Endodermal cell (in vitro differentiated cells): ENCODE measurements at regions not wholly inside any gene's neighbourhood (a gene's known extent, or its start where the extent isn't known, plus 50 kb on each side); places are given as distances from the start of the nearest gene placed in this dataset.

Source experiments
- DNase-seq: peaks from one replicate; pipeline ENCODE4 v3.0.0-alpha.2; 2017
- H3K27ac ChIP-seq: 2 replicates; pipeline ENCODE4 v1.5.1; 2013; ENCODE audit warnings: mild to moderate bottlenecking, low read depth, low read length, moderate library complexity
- H3K27me3 ChIP-seq: 2 replicates; pipeline ENCODE4 v1.6.1; 2013; ENCODE audit warnings: mild to moderate bottlenecking, low read length, moderate library complexity; ENCODE audit not compliant: insufficient read depth, control insufficient read depth, poor library complexity, severe bottlenecking
- H3K36me3 ChIP-seq: 2 replicates; pipeline ENCODE4 v1.7.0; 2013; ENCODE audit warnings: mild to moderate bottlenecking, low read length, moderate library complexity; ENCODE audit not compliant: control insufficient read depth, insufficient read depth
- H3K4me1 ChIP-seq: one replicate; pipeline ENCODE4 v1.7.0; 2013; ENCODE audit warnings: low read length; ENCODE audit not compliant: control insufficient read depth, insufficient read depth
- H3K4me3 ChIP-seq: 2 replicates; pipeline ENCODE4 v1.5.1; 2013; ENCODE audit warnings: mild to moderate bottlenecking, low read length, moderate library complexity
- H3K9ac ChIP-seq: 2 replicates; pipeline ENCODE4 v1.6.1; 2013; ENCODE audit warnings: mild to moderate bottlenecking, low read length, moderate library complexity; ENCODE audit not compliant: poor library complexity, severe bottlenecking; ENCODE audit errors: extremely low read depth
- H3K9me3 ChIP-seq: 2 replicates; pipeline ENCODE4 v1.6.1; 2013; ENCODE audit warnings: mild to moderate bottlenecking, low read length, moderate library complexity; ENCODE audit not compliant: control insufficient read depth
- H3K27ac Mint-ChIP-seq: 2 replicates; pipeline ENCODE4 v1.8.0; 2020; ENCODE audit warnings: mixed read lengths
- H3K27me3 Mint-ChIP-seq: 2 replicates; pipeline ENCODE4 v1.8.0; 2021; ENCODE audit warnings: mild to moderate bottlenecking, mixed read lengths; ENCODE audit not compliant: insufficient read depth
- H3K36me3 Mint-ChIP-seq: 2 replicates; pipeline ENCODE4 v1.8.0; 2020; ENCODE audit warnings: low read depth, mixed read lengths
- H3K4me1 Mint-ChIP-seq: 2 replicates; pipeline ENCODE4 v1.8.0; 2020; ENCODE audit warnings: mixed read lengths
- H3K4me3 Mint-ChIP-seq: 2 replicates; pipeline ENCODE4 v1.8.0; 2020; ENCODE audit warnings: mild to moderate bottlenecking, moderate library complexity, mixed read lengths
- H3K9me3 Mint-ChIP-seq: 2 replicates; pipeline ENCODE4 v1.8.0; 2020; ENCODE audit warnings: mild to moderate bottlenecking, mixed read lengths
- CTCF ChIP-seq: fragments of 200-600 bp; sonication (generic); conservative IDR thresholded peaks from 2 replicates; pipeline ENCODE4 v1.5.0; 2021; ENCODE audit warnings: antibody characterized with exemption, mild to moderate bottlenecking
- WGBS, 2 experiments: methylation state at CpG; one replicate each; pipeline versions ENCODE4 v1.1.5 to v1.1.7; 2013; ENCODE audit warnings: missing lambda C conversion rate in 2 of 2, mixed read lengths in 1 of 2; ENCODE audit not compliant: insufficient coverage in 1 of 2, insufficient read length in 1 of 2; 5-methylcytosine and 5-hydroxymethylcytosine counted together

- Mint-ChIP-seq H3K9me3 (no peaks in the 10 kb centered on the region), H3K27me3 (no peaks in the 10 kb centered on the region), H3K4me1 (no peaks in the 10 kb centered on the region), H3K4me3 (no peak overlapping the region), H3K27ac (no peak overlapping the region), H3K36me3 (no peaks in the 10 kb centered on the region)
- TF ChIP-seq CTCF = no peak
- Histone ChIP-seq H3K9me3 (no peaks in the 10 kb centered on the region), H3K4me1 (no peaks in the 10 kb centered on the region), H3K27me3 (no peaks in the 10 kb centered on the region), H3K27ac (no peak overlapping the region), H3K9ac (no peak overlapping the region), H3K4me3 (no peak overlapping the region), H3K36me3 (no peaks in the 10 kb centered on the region)
- WGBS, 2 experiments = 57% methylated on average over 1 of the region's 1 CpG; no CpG with 5 or more reads in 1 of the 2 experiments
- no peak for DNase-seq
These were observed 250.9 kb upstream of the JAG1 start for GRCh38 chr20:10924644-10925201.

GRCh38 chr20:10925767-10926166 lies 252.0 kb upstream of the JAG1 start:
- no peaks in the 10 kb centered on the region for H3K9me3 Mint-ChIP-seq
- no peak for DNase-seq
- Histone ChIP-seq H3K9me3 (no peaks in the 10 kb centered on the region), H3K9ac (no peak overlapping the region), H3K4me3 (no peak overlapping the region), H3K4me1 (no peaks in the 10 kb centered on the region), H3K27me3 (no peaks in the 10 kb centered on the region), H3K36me3 (no peaks in the 10 kb centered on the region), H3K27ac (no peak overlapping the region)
- H3K4me1 Mint-ChIP-seq = no peaks in the 10 kb centered on the region
- H3K36me3 Mint-ChIP-seq = no peaks in the 10 kb centered on the region
- 50 to 63% methylated on average over 2 to 3 of the region's 3 CpGs for WGBS, 2 experiments
- H3K4me3 Mint-ChIP-seq = no peak overlapping the region
- TF ChIP-seq CTCF = no peak
- H3K27ac Mint-ChIP-seq = no peak overlapping the region
- H3K27me3 Mint-ChIP-seq = peaks cover 2% of the 10 kb centered on the region

GRCh38 chr20:10927011-10927583 lies 253.3 kb upstream of the JAG1 start:
- no peaks in the 10 kb centered on the region for H3K36me3 Mint-ChIP-seq
- no peaks in the 10 kb centered on the region for H3K9me3 Mint-ChIP-seq
- no peak overlapping the region for H3K27ac Mint-ChIP-seq
- Histone ChIP-seq H3K4me1 (no peaks in the 10 kb centered on the region), H3K4me3 (no peak overlapping the region), H3K9me3 (no peaks in the 10 kb centered on the region), H3K36me3 (no peaks in the 10 kb centered on the region), H3K27ac (no peak overlapping the region), H3K9ac (no peak overlapping the region), H3K27me3 (no peaks in the 10 kb centered on the region)
- H3K27me3 Mint-ChIP-seq = peaks cover 2% of the 10 kb centered on the region
- H3K4me3 Mint-ChIP-seq = no peak overlapping the region
- H3K4me1 Mint-ChIP-seq = no peaks in the 10 kb centered on the region
- DNase-seq = no peak
- 91 to 98% methylated on average over 4 to 5 of the region's 5 CpGs for WGBS, 2 experiments
- no peak for TF ChIP-seq CTCF
